Glutamatergic neuron (in vitro differentiated cells): ENCODE measurements at regions not wholly inside any gene's neighbourhood (a gene's known extent, or its start where the extent isn't known, plus 50 kb on each side); places are given as distances from the start of the nearest gene placed in this dataset.

Source experiments
- DNase-seq: peaks from one replicate; pipeline ENCODE4 v3.0.0; 2022
- H3K27ac Mint-ChIP-seq: one replicate; pipeline ENCODE4 v1.8.0; 2020; ENCODE audit warnings: mild to moderate bottlenecking, mixed read lengths, inconsistent platforms; ENCODE audit not compliant: unreplicated experiment
- H3K27me3 Mint-ChIP-seq: one replicate; pipeline ENCODE4 v1.8.0; 2020; ENCODE audit warnings: mild to moderate bottlenecking, moderate library complexity, mixed read lengths, inconsistent platforms; ENCODE audit not compliant: unreplicated experiment
- H3K36me3 Mint-ChIP-seq: one replicate; pipeline ENCODE4 v1.8.0; 2020; ENCODE audit warnings: mild to moderate bottlenecking, mixed read lengths, inconsistent platforms; ENCODE audit not compliant: unreplicated experiment
- H3K4me1 Mint-ChIP-seq: one replicate; pipeline ENCODE4 v1.8.0; 2020; ENCODE audit warnings: mild to moderate bottlenecking, low read depth, mixed read lengths, inconsistent platforms; ENCODE audit not compliant: unreplicated experiment
- H3K4me3 Mint-ChIP-seq: one replicate; pipeline ENCODE4 v1.8.0; 2020; ENCODE audit warnings: mild to moderate bottlenecking, mixed read lengths, inconsistent platforms; ENCODE audit not compliant: unreplicated experiment
- H3K9me3 Mint-ChIP-seq: one replicate; pipeline ENCODE4 v1.8.0; 2020; ENCODE audit warnings: mild to moderate bottlenecking, moderate library complexity, mixed read lengths, inconsistent platforms; ENCODE audit not compliant: unreplicated experiment
- TF ChIP-seq, protein P1 (sequence below): fragments of 200-600 bp; sonication (generic); IDR thresholded peaks from one replicate; pipeline ENCODE4 v1.5.0; 2021; ENCODE audit not compliant: partially characterized antibody, unreplicated experiment

GRCh38 chr2:35606394-35606793, 749.2 kb upstream of the CRIM1 start:
- TF ChIP-seq, protein P1, sequence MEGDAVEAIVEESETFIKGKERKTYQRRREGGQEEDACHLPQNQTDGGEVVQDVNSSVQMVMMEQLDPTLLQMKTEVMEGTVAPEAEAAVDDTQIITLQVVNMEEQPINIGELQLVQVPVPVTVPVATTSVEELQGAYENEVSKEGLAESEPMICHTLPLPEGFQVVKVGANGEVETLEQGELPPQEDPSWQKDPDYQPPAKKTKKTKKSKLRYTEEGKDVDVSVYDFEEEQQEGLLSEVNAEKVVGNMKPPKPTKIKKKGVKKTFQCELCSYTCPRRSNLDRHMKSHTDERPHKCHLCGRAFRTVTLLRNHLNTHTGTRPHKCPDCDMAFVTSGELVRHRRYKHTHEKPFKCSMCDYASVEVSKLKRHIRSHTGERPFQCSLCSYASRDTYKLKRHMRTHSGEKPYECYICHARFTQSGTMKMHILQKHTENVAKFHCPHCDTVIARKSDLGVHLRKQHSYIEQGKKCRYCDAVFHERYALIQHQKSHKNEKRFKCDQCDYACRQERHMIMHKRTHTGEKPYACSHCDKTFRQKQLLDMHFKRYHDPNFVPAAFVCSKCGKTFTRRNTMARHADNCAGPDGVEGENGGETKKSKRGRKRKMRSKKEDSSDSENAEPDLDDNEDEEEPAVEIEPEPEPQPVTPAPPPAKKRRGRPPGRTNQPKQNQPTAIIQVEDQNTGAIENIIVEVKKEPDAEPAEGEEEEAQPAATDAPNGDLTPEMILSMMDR = no peak
- H3K27ac Mint-ChIP-seq = no peak overlapping the region

DNA sequence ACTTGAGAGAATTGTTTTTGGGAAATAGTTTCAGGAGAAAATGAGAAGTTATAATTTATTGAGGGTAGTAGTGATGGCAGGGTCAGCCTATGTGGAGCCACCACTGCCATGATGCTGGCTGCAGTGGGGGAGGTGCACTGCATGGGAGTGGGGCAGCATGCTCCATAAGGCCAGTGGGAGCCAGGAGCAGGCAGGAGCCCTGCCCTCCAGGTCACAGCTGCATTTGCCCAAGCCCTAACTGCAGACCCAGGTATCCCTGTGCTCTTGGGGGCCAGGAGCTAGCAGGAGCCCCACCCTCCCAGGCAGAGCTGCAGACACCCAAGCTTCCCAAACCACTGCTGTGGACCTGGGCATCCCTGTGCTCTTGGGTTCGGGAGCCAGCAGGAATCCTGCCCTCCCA, 757.3 kb upstream of the CRIM1 start:
- TF ChIP-seq, protein P1 = no peak
- Mint-ChIP-seq H3K4me1 (no peaks in the 10 kb centered on the region), H3K4me3 (no peak overlapping the region), H3K9me3 (peaks cover 6% of the 10 kb centered on the region), H3K27ac (no peak overlapping the region), H3K36me3 (peaks cover 6% of the 10 kb centered on the region), H3K27me3 (no peaks in the 10 kb centered on the region)
- no peak for DNase-seq

More at GRCh38 chr2:35606394-35606793, 749.2 kb upstream of the CRIM1 start:
- H3K9me3 Mint-ChIP-seq = no peaks in the 10 kb centered on the region
- no peaks in the 10 kb centered on the region for H3K27me3 Mint-ChIP-seq
- no peak overlapping the region for H3K4me3 Mint-ChIP-seq
- H3K4me1 Mint-ChIP-seq = no peaks in the 10 kb centered on the region
- no peaks in the 10 kb centered on the region for H3K36me3 Mint-ChIP-seq
- no peak for DNase-seq

GRCh38 chr2:35591886-35592285, 763.7 kb upstream of the CRIM1 start:
- DNase-seq = no peak
- Mint-ChIP-seq H3K27me3 (peaks cover 2% of the 10 kb centered on the region), H3K4me3 (no peak overlapping the region), H3K4me1 (no peaks in the 10 kb centered on the region), H3K27ac (no peak overlapping the region), H3K36me3 (peaks cover 2% of the 10 kb centered on the region), H3K9me3 (no peaks in the 10 kb centered on the region)
- TF ChIP-seq, protein P1 = no peak

DNA sequence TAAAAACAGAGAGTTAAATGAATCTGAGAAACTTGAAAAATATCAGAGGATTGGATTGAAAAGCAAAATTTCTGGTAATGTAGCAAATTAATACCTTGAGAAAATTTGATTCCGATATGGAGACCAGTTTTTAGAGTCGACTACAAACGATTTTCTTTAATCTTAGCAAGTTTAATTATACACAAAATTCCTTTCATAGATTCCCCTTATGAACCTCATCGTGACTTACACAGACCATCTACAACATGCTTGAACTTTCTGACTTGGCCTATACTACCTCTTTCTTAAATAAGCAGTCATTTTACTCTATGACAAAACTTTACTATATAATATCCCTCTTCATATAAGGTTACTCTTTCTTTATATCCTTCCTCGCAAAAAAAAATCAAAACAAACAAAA, 769.6 kb upstream of the CRIM1 start:
- Mint-ChIP-seq H3K27ac (no peak overlapping the region), H3K9me3 (no peaks in the 10 kb centered on the region), H3K4me3 (no peak overlapping the region), H3K27me3 (peaks cover 3% of the 10 kb centered on the region), H3K4me1 (no peaks in the 10 kb centered on the region), H3K36me3 (peaks cover 9% of the 10 kb centered on the region)
- TF ChIP-seq, protein P1 = no peak
- DNase-seq = no peak

DNA sequence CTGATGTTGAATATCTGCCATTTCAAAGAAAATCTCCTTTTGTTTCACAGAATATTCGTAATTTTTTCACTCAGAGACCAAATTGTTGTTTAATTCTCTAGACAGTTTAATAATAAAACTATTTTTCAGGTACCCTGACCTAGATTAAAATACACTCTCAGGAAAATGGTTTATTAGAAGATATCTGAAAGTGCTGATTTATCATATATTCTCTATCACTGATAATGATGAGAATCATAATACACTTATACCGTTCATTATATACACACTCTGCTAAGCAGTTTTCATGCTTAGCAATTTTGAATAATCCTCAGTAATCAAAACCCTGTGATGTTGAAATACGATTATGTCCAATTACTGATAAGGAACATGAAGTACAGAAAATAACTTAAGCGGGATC, 772.9 kb upstream of the CRIM1 start:
- Mint-ChIP-seq H3K4me3 (no peak overlapping the region), H3K36me3 (peaks cover 9% of the 10 kb centered on the region), H3K4me1 (no peaks in the 10 kb centered on the region), H3K27me3 (peaks cover 2% of the 10 kb centered on the region), H3K9me3 (peaks cover 2% of the 10 kb centered on the region), H3K27ac (no peak overlapping the region)
- no peak for DNase-seq
- TF ChIP-seq, protein P1 = no peak
